NCI-H524 treated with DMSO at 0.1 percent for 48 hours (cell line): ENCODE measurements at regions not wholly inside any gene's neighbourhood (a gene's known extent, or its start where the extent isn't known, plus 50 kb on each side); places are given as distances from the start of the nearest gene placed in this dataset.
"Not testable (repeated sequence)": the region's sequence is repeated elsewhere in the genome, so short reads cannot be mapped to it uniquely, and the experiment has no call there.

ENCODE experiments used
- DNase-seq: peaks from one replicate; lab custom pipeline; 2025; lab: John Stamatoyannopoulos, UW

DNA sequence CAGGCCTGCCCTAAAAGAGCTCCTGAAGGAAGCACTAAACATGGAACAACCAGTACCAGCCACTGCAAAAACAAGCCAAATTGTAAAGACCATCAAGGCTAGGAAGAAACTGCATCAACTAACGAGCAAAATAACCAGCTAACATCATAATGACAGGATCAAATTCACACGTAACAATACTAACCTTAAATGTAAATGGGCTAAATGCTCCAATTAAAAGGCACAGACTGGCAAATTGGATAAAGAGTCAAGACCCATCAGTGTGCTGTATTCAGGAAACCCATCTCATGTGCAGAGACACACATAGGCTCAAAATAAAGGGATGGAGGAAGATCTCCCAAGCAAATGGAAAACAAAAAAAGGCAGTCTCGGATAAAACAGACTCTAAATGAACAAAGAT lies 117.7 kb upstream of the ETV3 start:
- DNase-seq, result not testable (repeated sequence)

DNA sequence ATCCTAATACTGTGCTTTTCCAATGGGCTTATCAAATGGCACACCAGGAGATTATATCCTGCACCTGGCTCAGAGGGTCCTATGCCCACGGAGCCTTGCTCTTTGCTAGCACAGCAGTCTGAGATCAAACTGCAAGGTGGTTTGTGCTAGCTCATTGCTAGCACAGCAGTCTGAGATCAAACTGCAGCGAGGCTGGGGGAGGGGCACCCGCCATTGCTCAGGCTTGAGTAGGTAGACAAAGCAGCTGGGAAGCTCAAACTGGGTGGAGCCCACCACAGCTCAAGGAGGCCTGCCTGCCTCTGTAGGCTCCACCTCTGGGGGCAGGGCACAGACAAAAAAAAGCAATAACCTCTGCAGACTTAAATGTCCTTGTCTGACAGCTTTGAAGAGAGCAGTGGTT lies 116.0 kb upstream of the ETV3 start:
- DNase-seq, result not testable (repeated sequence)

DNA sequence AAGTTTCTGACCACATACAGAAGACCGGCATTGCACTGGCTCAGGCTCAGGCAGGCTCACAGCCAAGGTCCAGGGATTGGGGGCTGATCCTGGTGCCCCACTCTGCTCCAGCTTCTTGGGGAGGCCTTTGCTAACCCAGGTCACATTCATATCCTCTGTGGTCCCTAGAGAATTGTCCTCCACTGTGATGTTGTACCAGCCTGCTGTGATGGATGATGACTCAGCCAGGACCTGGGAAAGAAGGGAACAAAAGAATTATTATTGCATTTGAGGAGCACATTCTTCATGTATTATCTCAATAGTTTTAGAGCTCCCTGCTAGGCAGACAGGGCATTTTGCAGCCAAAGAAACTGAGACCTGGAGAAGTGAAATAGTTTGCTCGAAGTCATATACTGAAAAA lies 114.3 kb upstream of the ETV3 start:
- DNase-seq, result no peak

DNA sequence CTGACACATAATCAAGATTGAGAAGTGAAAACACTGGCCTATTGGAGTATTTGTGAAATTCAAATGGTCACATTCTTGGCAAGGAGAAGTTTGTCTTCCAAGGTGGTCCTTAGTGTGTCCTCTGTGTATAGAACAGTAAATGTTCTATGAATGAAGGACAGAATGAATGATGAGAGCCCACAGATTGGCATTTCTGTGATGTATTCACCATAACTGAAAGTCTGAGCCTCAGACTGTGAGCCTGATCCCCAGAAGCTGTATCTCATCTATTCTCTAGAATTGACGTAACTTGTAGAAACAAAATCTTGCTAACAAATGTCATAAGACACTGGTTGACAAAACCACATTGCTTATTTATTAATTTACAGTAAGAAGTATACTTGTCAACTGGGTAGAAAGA lies 111.5 kb upstream of the ETV3 start:
- no peak for DNase-seq

DNA sequence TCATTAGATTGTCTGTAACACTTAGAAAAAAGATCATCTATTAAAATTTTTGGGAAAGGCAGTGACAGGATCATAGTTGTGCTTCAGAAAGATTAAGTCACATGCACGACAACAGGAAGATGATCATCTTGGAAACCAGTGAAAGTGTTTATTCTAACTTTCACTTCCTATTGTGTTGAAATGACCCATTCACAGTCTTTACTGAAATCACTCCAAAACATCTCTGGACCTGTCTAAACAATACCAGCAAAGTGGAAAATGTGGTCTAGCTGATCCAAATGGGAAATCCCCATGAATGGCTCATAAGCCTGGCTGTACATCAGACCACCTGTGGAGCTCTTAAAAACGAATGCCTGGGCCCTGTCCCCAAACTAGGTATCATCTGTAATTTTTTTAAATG lies 111.1 kb upstream of the ETV3 start:
- no peak for DNase-seq

DNA sequence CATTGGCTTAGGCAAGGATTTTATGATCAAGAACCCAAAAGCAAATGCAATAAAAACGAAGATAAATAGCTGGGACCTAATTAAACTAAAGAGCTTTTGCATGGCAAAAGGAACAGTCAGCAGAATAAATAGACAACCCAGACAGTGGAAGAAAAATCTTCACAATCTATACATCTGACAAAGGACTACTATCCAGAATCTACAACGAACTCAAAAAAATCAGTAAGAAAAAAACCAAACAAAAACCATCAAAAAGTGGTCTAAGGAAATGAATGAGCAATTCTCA lies 109.5 kb upstream of the ETV3 start:
- not testable (repeated sequence) for DNase-seq

DNA sequence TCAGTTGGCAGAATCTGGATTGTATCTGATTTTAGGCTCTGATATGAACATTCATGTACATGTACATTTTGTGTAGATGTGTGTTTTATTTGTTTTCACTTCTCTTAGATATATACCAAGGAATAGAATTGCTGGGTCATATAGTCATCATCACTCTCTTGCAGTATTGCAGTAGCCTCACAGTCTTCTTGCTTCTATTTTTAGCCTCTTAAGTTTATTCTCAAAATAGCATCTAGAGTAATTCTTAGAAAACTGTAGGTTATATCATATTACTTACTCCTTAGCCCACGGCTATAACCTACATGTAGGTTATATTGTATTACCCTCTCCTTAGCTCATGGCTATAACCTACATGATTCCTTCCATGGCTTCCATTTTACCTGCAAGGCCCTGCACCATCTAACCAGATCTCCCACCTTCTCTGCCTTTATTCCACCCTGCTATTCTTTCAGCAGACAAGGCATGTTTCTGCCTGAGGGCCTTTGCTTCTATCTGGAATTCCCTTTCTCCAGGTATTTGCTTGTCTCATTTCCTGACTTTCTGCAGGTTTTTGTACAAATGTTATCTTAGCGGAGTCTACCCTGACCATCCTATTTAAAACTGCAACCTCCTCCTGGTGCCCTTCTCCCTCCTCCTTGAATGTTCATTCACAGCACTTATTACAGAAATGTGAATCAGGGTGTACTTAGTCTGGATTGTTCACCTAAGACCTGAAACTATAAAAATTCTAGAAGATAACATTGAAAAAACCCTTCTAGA lies 109.0 kb upstream of the ETV3 start:
- no peak for DNase-seq

DNA sequence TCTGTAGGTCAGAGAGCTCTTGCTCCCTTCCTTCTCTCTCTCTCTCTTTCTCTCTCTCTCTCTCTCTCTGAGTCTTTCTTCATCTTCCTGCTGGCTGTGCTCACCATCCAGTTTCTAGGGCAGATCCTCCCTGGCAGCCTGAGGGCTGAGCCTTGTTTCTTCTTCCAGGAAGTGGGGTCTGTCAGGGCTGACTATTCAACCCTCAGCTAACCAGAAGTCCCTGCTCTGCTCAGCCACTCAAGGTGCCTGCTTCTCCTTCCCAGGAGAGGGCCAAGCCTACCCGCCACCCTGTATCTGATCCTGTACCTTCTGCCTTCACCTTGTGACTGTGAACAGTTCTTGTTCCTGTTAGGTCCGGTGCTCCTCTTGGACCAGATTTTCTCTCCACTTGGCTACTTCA lies 107.6 kb upstream of the ETV3 start:
- no peak for DNase-seq

DNA sequence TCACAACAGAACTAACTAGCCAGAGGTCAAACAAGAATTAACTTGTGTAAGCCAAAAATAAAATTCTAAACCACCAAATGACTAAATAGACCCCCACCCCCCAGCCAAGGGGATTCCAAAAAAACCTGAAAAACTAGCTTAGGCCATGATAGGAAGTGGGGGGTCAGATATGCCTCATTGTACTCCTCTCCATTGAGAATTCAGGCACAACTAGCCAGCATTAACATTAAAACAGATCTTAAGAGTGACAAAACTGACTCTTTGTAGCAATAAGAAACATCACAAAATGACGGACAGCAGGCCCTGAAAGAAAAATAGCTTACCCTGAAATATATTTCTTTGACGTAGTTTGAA lies 103.0 kb upstream of the ETV3 start:
- DNase-seq, result no peak

DNA sequence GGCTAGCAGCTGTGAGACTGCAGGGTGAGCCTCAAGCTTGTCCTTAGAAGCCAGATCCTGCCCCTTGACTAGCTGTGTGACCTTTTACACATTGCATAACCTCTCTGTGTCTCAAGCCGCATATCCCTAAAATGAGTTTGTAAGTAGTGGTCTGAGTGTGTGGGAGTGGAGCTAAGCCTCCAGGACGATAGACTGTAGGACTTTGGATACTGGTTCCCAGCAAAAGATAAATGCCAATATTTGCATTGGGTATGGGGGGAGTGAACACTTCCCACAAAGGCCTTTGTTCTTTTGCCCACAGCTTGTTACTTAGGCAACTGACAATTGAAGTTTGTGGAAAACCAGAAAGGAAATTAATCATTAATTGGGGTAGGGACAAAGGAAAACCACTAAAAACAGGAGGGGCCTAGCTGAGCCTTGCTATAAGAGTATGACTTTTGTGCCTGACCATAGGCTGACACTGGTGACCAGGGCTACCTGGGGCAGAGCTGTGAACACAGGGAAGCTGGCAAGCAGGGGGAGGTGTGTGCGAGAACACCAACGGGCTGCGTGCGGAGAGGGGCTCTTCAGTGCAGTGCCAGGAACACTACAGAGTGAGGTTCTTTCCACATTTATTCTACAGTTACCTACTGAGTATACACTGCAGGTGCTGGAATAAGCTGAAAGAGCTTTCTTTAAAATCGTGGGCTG lies 102.4 kb upstream of the ETV3 start:
- no peak for DNase-seq

DNA sequence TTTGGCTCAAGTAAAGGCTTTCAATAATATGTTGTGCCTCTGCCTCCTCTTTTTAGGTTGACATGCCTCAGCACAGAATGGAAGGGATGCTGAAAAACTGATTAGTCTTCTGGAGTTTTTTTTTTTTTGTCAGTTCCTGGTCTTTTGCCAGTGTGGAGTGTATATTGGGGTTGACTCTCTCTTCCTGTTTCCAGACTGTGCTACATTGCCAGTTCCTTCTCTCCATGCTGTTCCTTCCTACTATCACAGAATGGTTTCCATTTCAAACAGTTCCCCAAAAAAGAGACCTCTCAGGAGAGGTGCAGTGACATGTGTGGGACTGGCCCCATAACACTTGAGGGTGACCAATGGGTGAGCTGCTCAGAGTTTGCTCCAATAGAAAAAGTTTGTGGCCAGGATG lies 101.7 kb upstream of the ETV3 start:
- DNase-seq, result no peak

DNA sequence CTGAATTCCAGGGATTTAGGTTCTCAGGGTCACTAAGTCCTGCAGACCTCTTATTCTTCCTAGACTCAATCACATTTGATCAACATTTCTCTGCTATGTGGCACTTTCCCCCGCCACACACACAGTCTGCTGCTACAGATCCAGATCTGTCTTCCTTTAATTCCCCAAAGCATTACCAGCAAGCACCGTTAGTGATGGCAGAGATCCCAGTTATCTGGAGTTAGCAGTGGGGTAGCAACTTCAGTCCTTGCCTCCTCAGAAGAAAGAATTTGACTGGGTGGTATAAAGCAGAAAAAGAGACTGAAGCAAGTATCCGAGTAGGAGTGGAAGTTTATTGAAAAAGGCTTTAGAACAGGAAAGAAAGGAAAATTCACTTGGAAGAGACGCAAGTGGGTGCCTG lies 100.4 kb upstream of the ETV3 start:
- no peak for DNase-seq

DNA sequence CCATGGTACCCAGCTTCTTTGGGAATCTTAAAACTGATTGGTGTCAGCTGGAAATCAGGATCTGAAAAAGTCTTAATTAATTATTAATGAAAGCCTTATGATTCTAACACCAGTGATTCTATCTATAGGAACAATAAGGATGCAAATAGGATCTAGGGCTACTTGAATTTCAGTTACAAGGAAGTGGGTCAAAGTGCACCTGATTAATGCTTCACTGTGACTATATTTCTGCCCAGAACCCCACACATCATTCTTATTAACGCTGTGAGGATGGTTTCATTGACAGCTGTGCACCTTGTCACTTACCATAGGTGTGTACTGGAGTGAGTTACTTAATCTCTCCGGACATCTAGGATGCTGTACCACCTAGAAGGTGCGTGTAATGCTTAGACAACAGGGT lies 99.8 kb upstream of the ETV3 start:
- no peak for DNase-seq

DNA sequence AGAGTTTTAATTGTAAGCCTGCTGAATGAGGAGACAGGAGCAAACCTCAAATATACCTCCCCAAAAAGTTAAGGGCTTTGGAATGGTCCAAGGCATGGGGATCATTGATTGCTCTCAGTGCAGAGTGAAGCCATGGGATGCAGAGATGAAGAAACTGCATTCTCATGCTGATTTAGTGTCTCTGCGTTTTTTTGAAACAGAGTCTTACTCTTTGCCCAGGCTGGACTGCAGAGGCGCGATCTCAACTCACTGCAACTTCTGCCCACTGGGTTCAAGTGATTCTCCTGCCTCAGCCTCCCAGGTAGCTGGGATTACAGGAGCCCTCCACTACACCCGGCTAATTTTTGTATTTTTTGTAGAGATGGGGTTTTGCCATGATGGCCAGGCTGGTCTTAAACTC lies 99.3 kb upstream of the ETV3 start:
- DNase-seq, result no peak

DNA sequence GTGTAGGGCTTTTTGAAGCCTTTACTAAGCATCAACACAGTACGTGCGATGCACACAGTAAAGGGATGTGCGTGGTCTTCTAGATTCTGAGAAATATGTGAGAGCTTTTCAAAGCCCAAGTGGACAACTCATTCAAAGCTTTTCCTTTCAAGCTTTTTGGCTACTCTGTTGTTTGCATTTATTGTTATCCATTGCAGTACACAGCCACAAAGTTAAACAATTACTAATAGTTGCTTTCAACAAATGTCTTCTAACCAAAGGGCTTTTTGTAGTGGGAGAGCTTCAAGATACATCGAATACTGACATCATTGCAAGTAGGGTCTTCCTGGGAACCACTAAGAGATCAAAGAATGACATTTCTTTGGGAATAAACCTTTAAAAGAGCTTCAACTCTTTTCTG lies 97.9 kb upstream of the ETV3 start:
- DNase-seq, result no peak

DNA sequence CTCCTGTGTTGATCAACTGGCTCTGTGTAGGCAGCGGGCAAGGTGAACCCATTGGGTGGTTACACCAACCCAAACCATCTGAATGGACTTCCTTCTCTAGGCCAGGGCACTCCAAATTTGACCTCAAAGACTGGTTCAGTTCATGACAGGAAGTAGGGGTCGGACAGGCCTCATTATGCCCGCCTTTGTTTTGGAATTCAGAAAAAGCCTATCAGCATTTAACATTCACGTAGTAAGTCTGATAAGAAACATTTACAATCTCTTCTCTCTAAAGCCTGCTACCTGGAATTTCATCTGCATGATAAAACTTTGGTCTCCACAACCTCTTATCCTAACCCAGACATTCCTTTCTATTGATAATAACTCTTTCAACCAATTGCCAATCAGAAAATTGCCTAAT lies 97.1 kb upstream of the ETV3 start:
- no peak for DNase-seq

DNA sequence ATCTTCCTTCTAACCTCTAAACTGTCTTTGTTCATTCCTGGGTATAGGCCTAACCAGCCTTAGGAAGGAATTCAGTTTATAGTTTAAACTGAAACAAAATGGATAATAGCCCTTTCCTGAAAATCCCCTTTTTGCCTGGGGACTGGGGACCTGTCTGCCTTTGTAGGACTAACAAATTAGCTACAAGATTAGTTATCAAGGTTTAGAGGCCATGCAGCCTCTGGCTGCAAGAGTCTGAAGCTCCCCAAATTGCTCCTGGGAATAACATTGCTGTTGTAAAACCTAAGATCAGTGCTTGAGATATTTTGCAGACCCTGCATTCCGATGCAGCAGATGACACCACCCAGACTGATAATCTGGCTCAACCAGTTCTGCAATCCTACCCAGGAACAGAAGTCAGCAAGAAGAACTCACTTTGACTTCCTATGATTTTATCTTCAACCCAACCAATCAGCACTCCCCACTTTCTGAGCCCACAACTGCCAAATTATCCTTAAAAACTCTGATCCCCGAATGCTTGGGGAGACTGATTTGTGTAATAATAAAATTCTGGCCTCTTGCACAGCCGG lies 96.6 kb upstream of the ETV3 start:
- DNase-seq, result no peak

DNA sequence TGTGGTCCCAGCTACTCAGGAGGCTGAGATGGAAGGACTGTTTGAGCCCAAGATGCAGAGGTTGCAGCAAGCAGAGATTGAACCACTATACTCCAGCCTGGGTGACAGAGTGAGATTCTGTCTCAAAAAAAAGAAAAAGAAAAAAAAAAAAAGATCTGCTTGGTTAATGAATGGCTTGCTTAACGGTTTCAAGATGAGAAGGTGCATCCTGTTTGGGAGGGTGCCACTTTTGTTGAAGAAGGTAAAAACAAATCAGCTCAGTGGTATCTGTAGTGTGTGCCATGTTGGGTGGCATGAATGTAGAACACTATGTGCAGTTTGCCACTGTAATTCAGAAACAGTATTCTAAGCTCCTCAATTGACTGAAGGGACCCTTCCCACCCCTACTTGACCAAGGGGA lies 94.9 kb upstream of the ETV3 start:
- DNase-seq, result no peak

DNA sequence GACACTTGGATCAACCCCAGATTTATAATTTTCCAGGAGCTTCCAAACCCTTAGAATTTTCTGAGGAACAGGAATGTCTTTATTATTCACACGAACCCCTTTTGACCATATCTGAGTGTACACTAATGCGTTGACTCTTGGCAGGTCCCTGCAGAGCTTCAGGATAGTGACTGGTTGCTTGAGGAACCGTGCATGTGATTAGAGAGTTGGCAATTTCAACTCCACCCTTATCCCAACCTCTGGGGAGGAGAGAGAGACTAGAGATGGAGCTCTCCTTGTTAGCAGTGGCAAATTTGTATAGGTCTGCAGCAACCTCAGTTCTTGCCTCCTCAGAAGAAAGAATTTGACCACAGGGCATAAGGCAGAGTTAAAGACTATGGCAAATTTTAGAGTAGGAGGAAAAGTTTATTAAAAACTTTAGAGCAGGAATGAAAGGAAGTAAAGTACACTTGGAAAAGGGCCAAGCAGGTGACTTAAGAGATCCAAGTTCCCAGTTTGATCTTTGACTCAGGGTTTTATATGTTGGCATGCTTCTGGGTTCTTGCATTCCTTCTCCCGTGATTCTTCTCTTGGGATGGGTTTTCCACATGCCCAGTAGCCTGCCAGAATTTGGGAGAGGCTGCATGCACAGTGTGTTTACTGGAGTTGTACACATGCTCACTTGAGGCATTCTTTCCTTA lies 93.8 kb upstream of the ETV3 start:
- no peak for DNase-seq

DNA sequence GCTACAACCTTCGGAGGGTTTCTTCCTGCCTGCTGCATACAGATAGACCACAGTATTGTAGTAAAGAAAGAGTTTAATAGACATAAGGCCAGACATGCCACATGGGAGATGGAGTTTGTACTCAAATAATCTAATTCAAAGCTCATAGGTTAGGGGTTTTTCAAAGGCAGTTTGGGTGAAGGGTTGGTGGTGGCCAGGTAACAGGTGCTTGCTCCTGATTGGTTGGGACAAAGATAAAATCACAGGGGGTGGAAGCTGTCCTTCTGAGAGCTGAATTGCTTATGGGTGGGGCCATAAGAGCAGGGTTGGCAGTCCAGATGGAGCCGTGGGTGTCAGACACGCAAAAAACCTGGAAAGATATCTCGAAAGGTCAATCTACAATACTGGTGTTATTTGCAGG lies 92.3 kb upstream of the ETV3 start:
- no peak for DNase-seq

DNA sequence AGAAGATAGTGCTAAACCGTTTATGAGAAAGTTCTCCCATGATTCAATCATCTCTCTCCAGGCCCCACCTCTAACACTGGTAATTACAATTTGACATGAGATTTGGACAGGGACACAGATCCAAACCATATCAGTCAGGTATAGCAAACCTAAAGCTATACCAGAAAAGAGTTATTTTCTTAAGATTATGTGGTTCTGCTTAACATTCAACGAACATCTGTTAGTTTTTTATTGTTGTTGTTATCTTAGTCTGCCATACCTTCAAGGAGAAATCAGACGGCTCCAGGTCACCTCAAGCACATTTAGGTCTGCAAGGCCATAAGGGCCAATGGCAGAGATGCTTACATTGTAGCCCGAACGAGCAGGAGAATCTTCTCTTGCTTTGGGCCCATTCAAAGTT lies 89.5 kb upstream of the ETV3 start:
- DNase-seq, result no peak

DNA sequence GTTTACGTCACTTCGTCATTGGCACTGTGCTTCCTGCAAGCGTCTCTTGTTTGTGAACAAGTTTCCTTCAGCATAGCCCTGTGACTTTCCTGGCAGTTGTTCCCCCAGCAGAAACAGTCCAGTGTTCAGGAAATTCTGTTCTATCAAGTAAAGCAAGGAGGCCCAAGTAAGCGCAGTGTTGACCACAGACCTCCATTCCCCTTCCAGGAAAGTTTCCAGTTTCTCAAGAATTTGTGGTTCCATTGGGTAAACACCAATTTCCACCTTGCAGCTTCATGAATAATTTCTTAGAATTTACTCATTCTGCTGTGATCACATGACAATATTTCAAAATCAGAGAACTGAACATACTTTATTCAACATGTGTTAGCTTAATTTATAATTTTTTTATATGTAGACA lies 88.5 kb upstream of the ETV3 start:
- DNase-seq, result no peak

DNA sequence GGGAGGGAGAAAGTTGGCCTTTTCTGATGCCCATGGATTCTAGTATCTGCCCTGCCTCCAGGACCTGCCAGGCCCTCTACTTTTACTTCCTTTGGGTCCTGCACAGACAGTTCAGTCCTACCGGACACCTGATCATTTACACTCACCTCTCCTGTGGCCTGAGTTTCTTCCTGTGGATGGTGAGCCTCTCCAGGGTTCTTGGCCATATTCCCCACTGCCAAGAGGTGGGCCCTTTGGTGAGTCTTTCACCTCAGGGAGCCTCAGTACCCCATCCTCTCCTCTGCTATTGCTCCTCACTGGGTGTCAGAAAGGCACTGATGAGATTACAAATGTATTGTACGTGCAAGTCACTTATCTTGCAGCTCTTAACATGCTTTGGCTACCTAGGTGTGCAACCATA lies 81.4 kb upstream of the ETV3 start:
- no peak for DNase-seq
